AG09319 (cell line): ENCODE measurements at regions not wholly inside any gene's neighbourhood (a gene's known extent, or its start where the extent isn't known, plus 50 kb on each side); places are given as distances from the start of the nearest gene placed in this dataset.

Source experiments
- DNase-seq: peaks from one replicate; pipeline ENCODE4 v3.0.0-alpha.2; 2010; ENCODE audit warnings: low read depth; ENCODE audit errors: extremely low read depth
- CTCF ChIP-seq: IDR thresholded peaks from 2 replicates; pipeline ENCODE4 v1.5.1; 2011; ENCODE audit warnings: low read depth, mild to moderate bottlenecking, inconsistent platforms, low read length, moderate library complexity

DNA sequence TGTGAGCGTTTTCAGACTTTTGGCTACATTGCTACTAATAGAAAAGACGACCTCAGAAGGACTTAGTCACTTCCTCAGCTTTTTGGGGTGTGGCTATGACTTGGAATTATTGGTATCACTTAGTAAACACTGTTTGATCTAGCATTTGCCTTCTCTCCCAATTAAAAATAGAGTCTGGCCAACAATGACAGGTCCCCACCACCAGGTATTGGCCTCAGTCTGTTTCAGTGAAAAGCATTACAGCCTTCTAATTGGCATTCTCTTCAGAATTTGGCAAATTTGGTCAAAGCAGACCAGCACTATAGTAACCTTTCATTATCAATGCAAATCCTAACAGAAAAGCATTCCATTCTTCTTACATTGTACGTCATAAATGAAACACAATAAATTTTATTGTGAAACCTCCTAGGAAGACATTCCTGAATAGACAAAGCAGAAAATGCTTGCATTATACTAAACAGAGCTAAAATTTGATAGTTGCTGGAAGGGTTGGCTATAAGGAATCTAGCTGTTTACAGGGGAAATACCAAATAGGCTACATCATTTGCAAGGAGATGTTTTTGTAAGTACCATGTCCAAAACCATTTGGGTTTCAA lies 613.9 kb downstream of the IRS1 start:
- peak; percentile 95 for DNase-seq
- TF ChIP-seq CTCF = no peak; the same call in 1 of the 2 replicates

- DNase-seq = peak; percentile 18
- TF ChIP-seq CTCF = no peak
Measured at GRCh38 chr2:226184940-226185615, 614.5 kb downstream of the IRS1 start.

DNA sequence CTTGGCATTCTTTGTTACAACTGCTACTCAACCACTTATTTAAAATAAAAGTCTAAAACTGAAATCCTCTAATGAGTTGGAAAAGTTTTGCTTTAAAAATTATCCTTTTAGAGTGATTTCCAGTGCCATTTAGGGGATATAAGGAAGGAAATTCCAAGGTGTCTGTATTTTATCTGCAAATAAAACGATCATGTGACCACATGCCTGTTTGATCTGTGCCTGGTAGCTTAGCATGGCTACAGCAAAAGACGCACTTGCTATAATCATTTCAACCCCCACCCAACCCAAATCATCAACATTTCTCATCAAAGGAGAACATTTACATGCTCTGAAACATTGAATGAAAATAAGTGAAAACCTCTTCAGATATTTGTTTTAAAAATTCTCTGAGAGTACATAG lies 615.1 kb downstream of the IRS1 start:
- TF ChIP-seq CTCF = no peak

GRCh38 chr2:226183550-226183949 lies 616.1 kb downstream of the IRS1 start:
- no peak for DNase-seq
- TF ChIP-seq CTCF = no peak

More for the DNA sequence above, 615.1 kb downstream of the IRS1 start:
- DNase-seq = no peak

DNA sequence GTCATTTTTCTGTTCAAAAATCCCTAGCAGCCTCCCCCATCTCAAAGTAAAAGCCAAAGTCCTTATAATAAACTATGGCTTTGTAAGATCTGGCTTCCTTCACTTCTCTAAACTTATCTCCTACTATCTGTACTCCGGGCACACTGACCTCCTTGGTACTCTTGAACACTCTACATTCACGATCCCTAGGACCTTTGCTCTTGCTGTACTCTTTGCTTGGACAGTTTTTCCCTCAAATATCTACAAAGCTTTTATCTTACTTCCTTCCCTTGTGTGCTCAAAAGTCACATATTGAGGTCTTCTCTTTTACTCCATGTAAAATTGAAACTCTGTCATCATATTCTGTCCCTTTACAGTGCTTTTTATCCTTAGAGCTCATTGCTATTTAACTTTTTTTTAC lies 616.6 kb downstream of the IRS1 start:
- no peak for TF ChIP-seq CTCF

DNA sequence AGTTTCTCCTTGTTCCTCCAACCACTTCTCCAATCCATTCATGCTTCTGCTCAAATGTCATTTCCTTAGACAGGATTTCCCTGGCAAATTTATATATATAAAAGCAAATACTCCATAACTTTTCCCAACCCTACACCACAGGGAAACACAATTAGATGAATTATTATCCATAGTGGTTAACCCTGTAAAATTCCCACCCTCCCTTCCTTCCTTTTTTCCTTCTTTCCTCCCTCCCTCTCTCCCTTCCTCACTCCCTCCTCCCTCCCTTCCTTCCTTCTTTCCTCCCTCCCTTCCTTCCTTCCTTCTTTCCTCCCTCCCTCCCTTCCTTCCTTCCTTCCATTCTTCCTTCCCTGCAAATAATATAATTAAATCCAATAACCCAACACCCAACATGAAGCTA lies 617.7 kb downstream of the IRS1 start:
- DNase-seq = no peak

More for the DNA sequence above, 616.6 kb downstream of the IRS1 start:
- no peak for DNase-seq

More for the DNA sequence above, 617.7 kb downstream of the IRS1 start:
- no peak for TF ChIP-seq CTCF
